Fibroblast of villous mesenchyme (primary cell): ENCODE measurements at regions not wholly inside any gene's neighbourhood (a gene's known extent, or its start where the extent isn't known, plus 50 kb on each side); places are given as distances from the start of the nearest gene placed in this dataset.

Source experiments
- DNase-seq: peaks from one replicate; pipeline ENCODE4 v3.0.0-alpha.2; 2010; ENCODE audit warnings: low read depth
- H3K4me3 ChIP-seq: 2 replicates; pipeline ENCODE4 v1.5.1; 2011; ENCODE audit warnings: low read depth, mild to moderate bottlenecking, low read length
- TF ChIP-seq, protein P1 (sequence below): IDR thresholded peaks from 2 replicates; pipeline ENCODE4 v1.5.1; 2012; ENCODE audit warnings: low read depth, mild to moderate bottlenecking, low read length; ENCODE audit not compliant: insufficient read depth

DNA sequence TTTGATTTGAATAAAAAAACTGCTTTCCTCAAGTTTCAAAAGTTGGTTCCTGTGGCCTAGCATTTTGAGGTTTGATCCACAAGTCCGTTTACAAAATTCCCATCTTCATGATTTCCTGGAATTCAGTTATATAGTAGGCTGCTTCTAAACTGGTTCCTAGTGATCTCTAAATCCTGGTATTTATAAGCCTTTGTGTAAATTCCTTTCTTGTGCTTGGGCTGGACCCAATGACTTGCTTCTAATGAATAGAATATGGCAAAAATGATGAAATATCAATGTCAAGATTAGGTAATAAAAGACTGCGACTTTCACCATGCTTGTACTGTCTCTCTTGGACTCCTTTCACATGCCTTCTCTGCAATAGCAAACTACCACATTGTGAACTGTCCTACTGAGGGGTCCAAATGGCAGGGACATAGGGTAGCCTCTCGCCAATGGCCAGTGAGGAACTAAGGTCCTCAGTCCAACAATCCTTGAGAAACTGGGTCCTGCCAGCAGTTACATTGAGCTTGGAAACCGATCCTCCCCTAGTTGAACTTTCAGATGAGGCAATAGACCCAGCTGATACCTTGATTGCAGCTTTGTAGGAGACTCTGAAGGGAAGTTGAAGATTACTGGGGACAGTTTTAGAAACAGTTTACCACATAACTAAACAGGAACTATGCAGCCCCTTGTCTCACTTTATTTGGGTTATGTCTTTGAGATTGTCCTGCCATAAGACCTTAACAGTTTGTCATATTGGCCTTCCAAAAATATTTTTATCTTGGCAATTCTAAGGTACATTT, 303.9 kb upstream of the TBC1D5 start:
- TF ChIP-seq, protein P1, sequence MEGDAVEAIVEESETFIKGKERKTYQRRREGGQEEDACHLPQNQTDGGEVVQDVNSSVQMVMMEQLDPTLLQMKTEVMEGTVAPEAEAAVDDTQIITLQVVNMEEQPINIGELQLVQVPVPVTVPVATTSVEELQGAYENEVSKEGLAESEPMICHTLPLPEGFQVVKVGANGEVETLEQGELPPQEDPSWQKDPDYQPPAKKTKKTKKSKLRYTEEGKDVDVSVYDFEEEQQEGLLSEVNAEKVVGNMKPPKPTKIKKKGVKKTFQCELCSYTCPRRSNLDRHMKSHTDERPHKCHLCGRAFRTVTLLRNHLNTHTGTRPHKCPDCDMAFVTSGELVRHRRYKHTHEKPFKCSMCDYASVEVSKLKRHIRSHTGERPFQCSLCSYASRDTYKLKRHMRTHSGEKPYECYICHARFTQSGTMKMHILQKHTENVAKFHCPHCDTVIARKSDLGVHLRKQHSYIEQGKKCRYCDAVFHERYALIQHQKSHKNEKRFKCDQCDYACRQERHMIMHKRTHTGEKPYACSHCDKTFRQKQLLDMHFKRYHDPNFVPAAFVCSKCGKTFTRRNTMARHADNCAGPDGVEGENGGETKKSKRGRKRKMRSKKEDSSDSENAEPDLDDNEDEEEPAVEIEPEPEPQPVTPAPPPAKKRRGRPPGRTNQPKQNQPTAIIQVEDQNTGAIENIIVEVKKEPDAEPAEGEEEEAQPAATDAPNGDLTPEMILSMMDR: no peak
- no peak for DNase-seq
- no peak overlapping the region for H3K4me3 ChIP-seq

DNA sequence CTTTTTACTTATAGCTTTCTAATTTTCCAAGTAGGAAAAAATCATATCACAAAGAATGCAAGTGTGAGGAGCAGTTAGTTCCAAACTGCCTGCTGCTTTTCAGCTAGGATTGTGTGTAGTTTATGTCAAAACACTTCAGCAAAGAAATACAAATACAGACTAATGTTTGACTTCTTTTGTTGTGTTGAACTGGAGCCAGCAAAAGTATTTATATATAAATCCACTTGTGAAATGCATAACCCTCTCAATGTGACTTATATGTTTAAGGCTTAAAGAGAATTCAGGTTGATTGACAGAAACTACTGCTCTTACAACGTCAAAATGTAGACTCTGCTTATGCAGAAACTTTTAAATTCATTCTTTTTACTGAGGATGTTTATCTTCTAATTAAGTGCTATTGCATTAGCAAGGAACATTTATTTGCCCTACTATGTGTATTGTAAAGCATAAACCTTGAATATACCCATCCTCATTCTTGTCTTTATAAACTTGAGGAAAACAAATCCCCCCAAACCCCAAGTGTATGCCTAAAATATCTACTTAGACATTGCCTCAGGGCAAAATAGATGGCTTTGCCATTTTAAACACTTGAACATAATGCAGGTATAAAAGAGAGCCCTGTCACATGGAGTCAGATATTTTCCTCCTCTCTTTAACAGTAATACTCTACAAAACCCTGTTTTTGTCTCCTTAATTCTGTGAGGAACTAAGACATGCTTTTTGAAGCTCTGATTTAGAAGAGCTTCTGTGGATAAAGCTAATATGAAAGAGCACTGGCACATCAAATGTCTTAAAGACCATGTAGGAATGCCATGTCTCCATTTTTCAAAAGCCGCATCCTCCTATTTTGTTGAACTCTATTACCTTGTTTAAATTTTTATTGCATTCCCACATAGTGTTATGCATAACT, 302.8 kb upstream of the TBC1D5 start:
- no peak overlapping the region for H3K4me3 ChIP-seq
- TF ChIP-seq, protein P1: no peak
- no peak for DNase-seq

DNA sequence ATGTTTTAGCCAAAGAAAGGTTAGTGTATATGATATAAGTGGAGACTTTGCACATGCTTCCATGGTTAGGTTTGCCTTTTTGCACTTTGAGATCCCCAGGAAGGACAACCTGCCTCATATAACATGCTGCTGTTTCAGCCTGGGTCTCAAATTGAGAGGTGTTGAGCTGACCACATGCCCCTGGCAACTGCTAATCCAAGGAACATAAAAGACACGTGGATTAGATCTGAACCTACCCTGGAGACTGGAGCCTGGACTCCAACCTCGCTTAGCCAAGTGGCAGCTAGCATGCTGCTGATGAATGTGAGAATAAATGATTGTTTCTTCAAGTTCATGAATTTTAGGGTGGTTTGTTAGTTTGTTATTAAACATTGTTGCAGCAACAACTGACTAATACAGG, 301.8 kb upstream of the TBC1D5 start:
- TF ChIP-seq, protein P1: no peak
- DNase-seq: no peak
- H3K4me3 ChIP-seq: no peak overlapping the region

DNA sequence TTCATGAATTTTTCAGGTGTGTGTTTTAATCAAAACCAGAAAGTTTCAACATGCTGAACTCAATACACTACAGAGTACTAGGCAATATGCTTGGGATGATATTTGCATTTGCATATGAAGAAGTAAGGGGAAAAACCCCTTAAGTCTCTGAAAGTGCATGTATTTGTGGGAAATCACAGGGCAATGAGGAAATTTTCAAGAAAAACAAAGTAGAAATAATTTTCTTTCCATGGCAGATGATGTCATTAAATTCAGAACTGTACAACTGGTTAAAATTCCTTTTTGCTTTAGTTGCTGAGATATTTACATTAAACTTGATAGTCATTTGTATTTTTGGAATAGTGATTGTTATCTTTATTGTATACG, 294.0 kb upstream of the TBC1D5 start:
- no peak overlapping the region for H3K4me3 ChIP-seq
- no peak for DNase-seq
- TF ChIP-seq, protein P1: no peak

DNA sequence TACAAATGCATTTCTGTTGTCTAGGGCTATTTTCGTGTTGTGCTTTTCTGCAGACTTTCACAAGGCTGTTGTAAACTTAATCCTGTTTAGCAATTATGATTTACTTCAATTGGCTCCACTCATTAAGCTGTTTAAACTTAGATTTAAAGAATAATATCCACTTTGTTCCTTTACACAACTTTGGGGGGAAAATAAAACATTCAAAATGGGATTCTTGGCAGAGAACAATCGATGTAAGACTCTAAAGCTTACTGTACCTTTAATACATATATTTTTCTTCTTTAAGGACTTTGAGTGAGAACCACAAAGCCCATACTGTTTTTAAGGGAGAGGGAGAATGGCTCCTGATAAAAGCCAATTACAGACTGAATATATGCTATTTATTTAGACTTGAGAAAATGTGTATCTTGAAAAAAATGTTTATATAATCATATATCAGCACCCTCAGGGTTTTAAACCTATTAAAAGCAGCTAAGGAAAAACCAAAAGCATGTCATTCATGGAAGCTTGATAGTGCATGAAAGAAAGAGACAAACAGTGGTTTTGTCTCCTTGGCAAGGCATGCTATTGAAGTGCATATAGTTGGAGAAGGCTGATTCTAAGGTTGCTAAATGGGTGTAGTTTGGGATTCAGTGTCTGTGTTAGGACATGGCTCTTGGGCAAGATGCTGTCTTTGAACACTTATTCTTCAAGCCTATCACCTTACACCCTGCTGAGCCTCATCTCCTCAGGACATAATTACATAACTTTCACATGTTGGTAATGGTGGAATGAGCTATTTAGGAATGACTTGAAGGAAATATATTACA, 293.4 kb upstream of the TBC1D5 start:
- no peak for DNase-seq
- no peak overlapping the region for H3K4me3 ChIP-seq
- TF ChIP-seq, protein P1: no peak

DNA sequence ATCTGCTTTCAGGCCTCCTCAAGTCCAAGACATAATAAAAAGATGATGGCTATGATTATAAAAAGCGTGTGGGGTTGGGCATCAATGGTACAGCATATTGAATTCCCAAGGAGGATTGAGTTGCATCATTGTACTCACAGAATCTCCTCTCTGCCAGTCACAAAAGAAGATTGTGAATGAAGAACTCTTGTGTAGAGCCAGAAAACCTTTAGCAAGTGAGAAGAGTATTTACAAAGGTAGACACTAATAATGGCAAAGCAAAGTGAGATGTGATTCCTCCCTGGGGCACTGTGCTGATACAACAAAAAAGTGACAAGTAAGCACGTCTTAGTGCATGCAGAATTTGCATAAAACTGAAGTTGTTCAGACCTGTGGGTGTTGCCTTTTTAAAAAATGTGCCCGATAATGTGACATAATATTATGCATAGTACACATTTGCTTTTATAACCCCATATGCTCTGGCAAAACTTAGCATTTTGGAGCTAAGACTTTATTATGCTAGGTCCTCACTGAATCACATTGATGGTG, 291.2 kb upstream of the TBC1D5 start:
- no peak for DNase-seq
- H3K4me3 ChIP-seq: no peak overlapping the region
- TF ChIP-seq, protein P1: no peak
